A673 (cell line): ENCODE measurements at regions not wholly inside any gene's neighbourhood (a gene's known extent, or its start where the extent isn't known, plus 50 kb on each side); places are given as distances from the start of the nearest gene placed in this dataset.

Source experiments
- BruUV-seq: library from RNA; stranded (reverse); fragments of 400-500 nt; replicated peaks from 2 replicates; lab custom pipeline; 2021; lab: Mats Ljungman, UMichigan
- CTCF ChIA-PET: fragments of 300-600 bp; sonication (Branson Sonifier 250); formaldehyde crosslinking; loops from one replicate; lab custom pipeline; 2022; ENCODE audit warnings: antibody characterized with exemption; lab: Charles Lee
- POLR2A ChIA-PET: fragments of 300-600 bp; sonication (Branson Sonifier 250); formaldehyde crosslinking; loops from one replicate; lab custom pipeline; 2022; ENCODE audit warnings: antibody characterized with exemption; ENCODE audit not compliant: low non-redundant PET; lab: Charles Lee
- DNase-seq: peaks from one replicate; pipeline ENCODE4 v3.0.0-alpha.2; 2015; ENCODE audit warnings: low spot score
- H3K27ac ChIP-seq: fragments of 200-600 bp; sonication (generic); 2 replicates; pipeline ENCODE4 v1.5.1; 2016; ENCODE audit warnings: mixed run types, low read depth, mild to moderate bottlenecking, mixed read lengths, antibody characterized with exemption, low read length; ENCODE audit not compliant: poor library complexity, severe bottlenecking
- H3K27me3 ChIP-seq: fragments of 200-600 bp; sonication (generic); replicated peaks from 2 replicates; pipeline ENCODE4 v1.6.1; 2017; ENCODE audit warnings: mixed run types, low read depth, mild to moderate bottlenecking, mixed read lengths, antibody characterized with exemption, low read length; ENCODE audit not compliant: insufficient read depth, poor library complexity
- H3K36me3 ChIP-seq: fragments of 200-600 bp; sonication (generic); 2 replicates; pipeline ENCODE4 v1.6.1; 2016; ENCODE audit warnings: mixed run types, mild to moderate bottlenecking, mixed read lengths, antibody characterized with exemption, low read length; ENCODE audit not compliant: insufficient read depth, poor library complexity, severe bottlenecking
- H3K4me1 ChIP-seq: fragments of 200-600 bp; sonication (generic); 2 replicates; pipeline ENCODE4 v1.6.1; 2017; ENCODE audit warnings: mixed run types, mild to moderate bottlenecking, mixed read lengths, antibody characterized with exemption, low read length; ENCODE audit not compliant: insufficient read depth, poor library complexity, severe bottlenecking
- H3K4me3 ChIP-seq: fragments of 200-600 bp; sonication (generic); 2 replicates; pipeline ENCODE4 v1.5.1; 2016; ENCODE audit warnings: low read depth, mixed run types, mild to moderate bottlenecking, mixed read lengths, low read length; ENCODE audit not compliant: poor library complexity, severe bottlenecking
- H3K9me3 ChIP-seq: fragments of 200-600 bp; sonication (generic); 2 replicates; pipeline ENCODE4 v1.6.1; 2016; ENCODE audit warnings: mixed run types, low read depth, mild to moderate bottlenecking, mixed read lengths, antibody characterized with exemption, low read length; ENCODE audit not compliant: poor library complexity, severe bottlenecking
- EZH2 ChIP-seq: fragments of 200-600 bp; sonication (generic); IDR thresholded peaks from 2 replicates; pipeline ENCODE4 v1.6.1; 2017; ENCODE audit warnings: borderline replicate concordance, low read depth, mild to moderate bottlenecking, mixed read lengths, antibody characterized with exemption, low read length; ENCODE audit not compliant: poor library complexity, severe bottlenecking
- intact Hi-C: fragments of 100-400 bp; cut with micrococcal nuclease; formaldehyde crosslinking; loops from one replicate; pipeline ENCODE4 v1.10.0; 2022; ENCODE audit not compliant: unreplicated experiment
- TF ChIP-seq, protein P1 (sequence below): fragments of 300-800, 200-600 bp; sonication (generic); conservative IDR thresholded peaks from 2 replicates; pipeline ENCODE4 v1.5.1; 2017; ENCODE audit warnings: low read depth, mild to moderate bottlenecking, antibody characterized with exemption, low read length, moderate library complexity, mixed read lengths

DNA sequence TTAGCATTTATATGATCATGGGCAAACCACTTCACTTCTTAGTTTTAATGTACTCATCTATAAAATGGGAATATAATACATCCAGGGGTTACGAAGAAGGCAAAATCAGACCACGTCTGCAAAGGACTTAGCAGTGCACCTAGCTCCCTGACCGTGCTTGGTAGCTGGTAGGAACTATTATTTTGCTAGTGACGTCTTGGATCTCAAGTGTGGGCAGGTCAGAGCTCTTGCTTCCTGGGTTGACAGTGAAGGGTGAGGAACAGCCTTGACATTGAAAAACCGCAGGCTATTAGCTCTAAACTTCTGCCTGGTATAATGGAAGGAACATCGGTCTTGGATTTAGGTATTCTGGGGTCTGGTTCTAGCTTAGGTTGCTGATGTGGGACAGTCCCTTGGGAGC is 89.3 kb upstream of the MED13L start:
- TF ChIP-seq, protein P1, sequence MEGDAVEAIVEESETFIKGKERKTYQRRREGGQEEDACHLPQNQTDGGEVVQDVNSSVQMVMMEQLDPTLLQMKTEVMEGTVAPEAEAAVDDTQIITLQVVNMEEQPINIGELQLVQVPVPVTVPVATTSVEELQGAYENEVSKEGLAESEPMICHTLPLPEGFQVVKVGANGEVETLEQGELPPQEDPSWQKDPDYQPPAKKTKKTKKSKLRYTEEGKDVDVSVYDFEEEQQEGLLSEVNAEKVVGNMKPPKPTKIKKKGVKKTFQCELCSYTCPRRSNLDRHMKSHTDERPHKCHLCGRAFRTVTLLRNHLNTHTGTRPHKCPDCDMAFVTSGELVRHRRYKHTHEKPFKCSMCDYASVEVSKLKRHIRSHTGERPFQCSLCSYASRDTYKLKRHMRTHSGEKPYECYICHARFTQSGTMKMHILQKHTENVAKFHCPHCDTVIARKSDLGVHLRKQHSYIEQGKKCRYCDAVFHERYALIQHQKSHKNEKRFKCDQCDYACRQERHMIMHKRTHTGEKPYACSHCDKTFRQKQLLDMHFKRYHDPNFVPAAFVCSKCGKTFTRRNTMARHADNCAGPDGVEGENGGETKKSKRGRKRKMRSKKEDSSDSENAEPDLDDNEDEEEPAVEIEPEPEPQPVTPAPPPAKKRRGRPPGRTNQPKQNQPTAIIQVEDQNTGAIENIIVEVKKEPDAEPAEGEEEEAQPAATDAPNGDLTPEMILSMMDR = no peak
- TF ChIP-seq EZH2 = no peak
- no peak overlapping the region for H3K4me3 ChIP-seq
- CTCF ChIA-PET = no interaction called here
- DNase-seq = no peak
- intact Hi-C loops = no loop called here
- POLR2A ChIA-PET = interaction anchor here (0.6 kb wide), 1 partner anchor 65 kb away, joined by 4 read pairs; no protein-coding TSS in a partner anchor
- no TSS peak for BruUV-seq
- H3K27me3 ChIP-seq = no peaks in the 10 kb centered on the region
- H3K36me3 ChIP-seq = no peaks in the 10 kb centered on the region
- H3K4me1 ChIP-seq = peaks cover 10% of the 10 kb centered on the region
- no peaks in the 10 kb centered on the region for H3K9me3 ChIP-seq
- no peak overlapping the region for H3K27ac ChIP-seq

DNA sequence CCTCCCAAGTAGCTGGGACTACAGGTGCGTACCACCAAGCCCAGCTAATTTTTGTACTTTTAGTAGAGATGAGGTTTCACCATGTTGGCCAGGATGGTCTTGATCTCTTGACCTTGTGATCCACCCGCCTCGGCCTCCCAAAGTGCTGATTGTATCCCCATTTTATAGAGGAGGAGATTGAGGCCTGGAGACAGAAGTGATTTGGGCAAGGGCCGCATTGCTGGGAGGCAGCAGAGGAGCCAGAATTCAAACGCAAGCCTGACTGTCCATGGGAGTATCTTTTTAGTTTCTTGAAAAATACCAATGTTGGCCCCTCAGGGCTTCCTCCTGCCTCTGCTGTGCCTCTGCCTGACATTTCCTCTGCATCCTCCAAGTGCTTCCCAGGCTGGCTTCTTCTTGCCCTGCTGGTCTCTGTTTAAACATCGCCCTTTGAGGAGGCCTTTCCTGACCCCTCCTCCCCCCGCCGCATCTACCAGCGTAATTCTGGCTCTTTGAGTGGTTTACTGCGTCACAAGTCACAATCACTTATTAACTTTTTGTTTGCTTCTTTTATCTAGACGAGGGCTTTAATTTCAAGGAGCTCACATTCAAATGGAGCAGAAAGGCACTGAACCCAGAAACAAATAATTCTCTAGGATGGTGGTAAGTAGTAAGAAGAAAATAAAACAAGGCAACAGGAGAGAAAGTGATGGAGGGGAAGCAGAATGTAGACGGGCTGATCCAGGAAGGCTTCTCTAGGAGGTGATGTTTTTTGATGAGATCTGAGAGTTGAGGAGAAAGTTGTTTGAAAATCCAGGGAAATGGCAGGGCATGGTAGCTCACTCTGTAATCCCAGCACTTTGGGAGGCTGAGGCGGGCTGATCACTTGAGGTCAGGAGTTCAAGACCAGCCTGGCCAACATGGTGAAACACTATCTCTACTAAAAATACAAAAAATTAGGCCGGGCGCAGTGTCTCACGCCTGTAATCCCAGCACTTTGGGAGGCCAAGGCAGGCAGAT is 91.0 kb upstream of the MED13L start:
- no peaks in the 10 kb centered on the region for H3K9me3 ChIP-seq
- ChIA-PET POLR2A (no interaction called here), CTCF (no interaction called here)
- DNase-seq = no peak
- H3K4me3 ChIP-seq = no peak overlapping the region
- intact Hi-C loops = no loop called here
- peaks cover 12% of the 10 kb centered on the region for H3K4me1 ChIP-seq
- H3K27ac ChIP-seq = no peak overlapping the region
- TF ChIP-seq, protein P1 = no peak
- TF ChIP-seq EZH2 = no peak
- BruUV-seq = no TSS peak
- no peaks in the 10 kb centered on the region for H3K27me3 ChIP-seq
- H3K36me3 ChIP-seq = no peaks in the 10 kb centered on the region

DNA sequence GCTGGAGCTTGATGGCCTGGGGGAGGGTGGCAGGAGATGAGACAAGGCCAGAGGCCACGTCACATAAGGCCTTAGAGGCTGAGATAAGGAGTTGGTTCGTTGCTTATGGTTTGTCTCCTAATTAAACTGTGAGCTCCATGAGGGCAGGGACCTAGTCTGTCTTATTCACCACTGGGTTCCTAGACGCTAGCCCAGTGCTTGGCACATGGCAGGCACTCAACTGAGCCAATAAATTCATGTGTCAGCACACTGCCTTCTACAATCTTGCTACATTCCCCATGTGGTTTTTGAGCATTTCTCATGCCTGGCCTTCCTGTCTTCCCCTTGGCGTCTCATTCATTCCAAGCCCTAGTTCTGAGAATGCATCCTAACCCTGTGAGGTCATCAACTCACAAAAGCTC is 92.5 kb upstream of the MED13L start:
- intact Hi-C loops = no loop called here
- no peaks in the 10 kb centered on the region for H3K27me3 ChIP-seq
- CTCF ChIA-PET = no interaction called here
- BruUV-seq = no TSS peak
- H3K4me1 ChIP-seq = peaks cover 15% of the 10 kb centered on the region
- H3K27ac ChIP-seq = no peak overlapping the region
- POLR2A ChIA-PET = interaction anchor here (0.6 kb wide), 1 partner anchor 116 kb away, joined by 4 read pairs; no protein-coding TSS in a partner anchor
- H3K4me3 ChIP-seq = no peak overlapping the region
- no peak for TF ChIP-seq EZH2
- TF ChIP-seq, protein P1 = no peak
- no peaks in the 10 kb centered on the region for H3K36me3 ChIP-seq
- no peak for DNase-seq
- no peaks in the 10 kb centered on the region for H3K9me3 ChIP-seq
